ENCODE measurements at regions not wholly inside any gene's neighbourhood (a gene's known extent, or its start where the extent isn't known, plus 50 kb on each side); places are given as distances from the start of the nearest gene placed in this dataset.

DNA sequence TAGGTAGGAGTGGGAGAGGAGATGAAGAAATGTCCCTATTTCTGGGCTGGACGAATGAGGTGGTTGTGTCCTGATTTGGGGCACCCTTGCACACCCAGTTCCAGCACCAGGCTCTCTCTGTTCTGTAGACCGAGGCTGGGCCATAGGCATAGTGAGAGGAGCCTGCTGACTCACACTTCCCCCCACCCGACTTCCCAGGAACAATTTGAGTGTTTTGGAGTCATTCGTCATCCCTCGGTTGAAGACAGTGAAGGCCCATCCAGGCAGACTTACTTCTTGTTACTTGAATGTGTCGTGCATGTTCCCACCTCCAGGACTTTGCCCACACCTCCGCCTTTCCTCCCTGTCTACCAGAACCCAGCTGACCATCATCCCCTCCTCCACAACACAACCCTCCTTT, 179.1 kb downstream of the HAUS1 start:
- no peak for TF ChIP-seq EZH2phosphoT487 (IDR thresholded peaks at IDR 0.05; ENCODE audit: borderline replicate concordance, low read length)
- TF ChIP-seq EZH2 (IDR thresholded peaks at IDR 0.05; ENCODE audit: low read length, unreplicated experiment): no peak
